22Rv1 (cell line): ENCODE measurements at regions not wholly inside any gene's neighbourhood (a gene's known extent, or its start where the extent isn't known, plus 50 kb on each side); places are given as distances from the start of the nearest gene placed in this dataset.

Experiments
- H3K27ac ChIP-seq: fragments of 450-650 bp; 2 replicates; pipeline ENCODE4 v1.5.1; 2017
- CTCF ChIP-seq: fragments of 450-650 bp; IDR thresholded peaks from 2 replicates; pipeline ENCODE4 v1.5.1; 2017; ENCODE audit warnings: mild to moderate bottlenecking
- ZFX ChIP-seq: fragments of 450-650 bp; IDR thresholded peaks from 2 replicates; pipeline ENCODE4 v1.6.1; 2017; ENCODE audit warnings: antibody characterized with exemption, borderline replicate concordance

GRCh38 chr2:601806-602455, 75.3 kb downstream of the TMEM18 start:
- no peak overlapping the region for H3K27ac ChIP-seq
- TF ChIP-seq ZFX (no peak), CTCF (no peak)

GRCh38 chr2:601387-601698, 75.9 kb downstream of the TMEM18 start:
- no peak for TF ChIP-seq ZFX
- TF ChIP-seq CTCF: no peak
- no peak overlapping the region for H3K27ac ChIP-seq

DNA sequence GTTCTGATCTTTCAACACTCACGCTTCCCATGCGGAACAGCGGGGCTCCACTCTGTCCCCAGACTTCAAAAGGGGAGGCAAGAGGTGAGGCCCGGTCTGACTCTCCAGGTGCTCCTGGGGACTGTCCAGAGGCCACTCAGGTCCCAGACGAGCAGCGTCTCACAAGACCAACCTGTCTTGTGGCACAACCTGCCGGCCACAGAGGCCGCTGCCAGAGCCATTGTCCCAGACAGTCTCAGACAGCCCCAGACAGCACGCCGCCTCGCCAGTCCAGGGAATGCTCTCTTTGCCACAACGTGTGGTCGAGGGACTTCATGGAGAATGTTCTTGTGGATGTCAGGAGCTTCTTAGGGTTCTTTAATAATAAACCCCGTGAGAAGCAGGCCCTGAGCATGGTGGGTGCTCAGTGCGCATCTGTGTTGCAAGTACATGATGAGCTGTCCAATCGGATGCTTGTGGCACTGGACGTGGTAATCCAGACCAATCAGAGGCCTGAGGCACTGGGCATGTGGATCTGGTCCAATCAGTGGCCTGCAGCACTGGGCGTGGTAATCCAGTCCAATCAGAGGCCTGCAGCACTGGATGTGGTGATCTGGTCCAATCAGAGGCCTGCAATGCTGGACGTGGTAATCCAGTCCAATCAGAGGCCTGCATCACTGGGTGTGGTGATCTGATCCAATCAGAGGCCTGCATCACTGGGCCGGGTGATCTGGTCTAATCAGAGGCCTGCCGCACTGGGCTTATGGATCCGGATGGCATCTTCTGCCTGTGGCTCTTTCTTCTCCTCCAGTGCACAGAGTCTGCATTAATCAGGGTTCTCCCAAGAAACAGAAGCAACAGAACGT, 76.4 kb downstream of the TMEM18 start:
- no peak for TF ChIP-seq CTCF
- TF ChIP-seq ZFX: no peak
- H3K27ac ChIP-seq: no peak overlapping the region

GRCh38 chr2:599601-600000, 77.6 kb downstream of the TMEM18 start:
- TF ChIP-seq ZFX: no peak
- TF ChIP-seq CTCF: no peak
- H3K27ac ChIP-seq: no peak overlapping the region

DNA sequence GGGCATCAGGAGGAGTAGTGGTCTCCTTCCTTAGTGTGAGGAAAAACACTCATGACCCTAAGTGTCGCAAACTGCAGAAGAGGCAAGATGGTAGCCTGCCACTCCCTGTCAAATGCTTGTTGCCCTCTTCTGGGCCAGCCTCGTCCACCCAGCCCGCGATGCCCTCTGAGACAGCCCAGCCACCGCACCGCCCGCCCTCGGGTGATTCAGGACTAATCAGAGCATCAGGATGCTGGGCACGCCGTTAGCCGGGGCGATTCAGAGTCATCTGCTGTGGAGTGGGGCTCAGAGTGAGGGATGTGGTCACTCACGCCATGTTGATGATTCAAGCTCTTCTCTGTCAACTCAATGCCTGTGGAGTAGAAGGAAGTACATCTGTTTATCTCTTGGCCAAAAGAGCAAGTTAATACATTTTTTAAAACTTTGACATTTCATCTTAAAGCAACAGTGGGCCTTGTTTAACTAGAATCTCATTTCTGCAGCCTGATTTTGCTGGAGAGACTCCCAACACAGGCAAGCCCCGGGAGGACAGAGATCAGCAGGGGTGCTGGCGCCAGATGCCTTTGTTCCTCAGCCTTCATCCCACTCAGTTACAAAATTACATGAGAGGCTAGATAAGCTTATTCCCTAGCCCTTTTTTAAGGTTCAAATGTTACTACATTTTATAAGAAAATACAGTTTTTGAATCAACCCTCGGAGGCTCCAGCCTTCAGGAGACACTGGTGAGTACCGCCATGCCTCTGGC, 79.0 kb downstream of the TMEM18 start:
- TF ChIP-seq CTCF: no peak
- no peak for TF ChIP-seq ZFX

DNA sequence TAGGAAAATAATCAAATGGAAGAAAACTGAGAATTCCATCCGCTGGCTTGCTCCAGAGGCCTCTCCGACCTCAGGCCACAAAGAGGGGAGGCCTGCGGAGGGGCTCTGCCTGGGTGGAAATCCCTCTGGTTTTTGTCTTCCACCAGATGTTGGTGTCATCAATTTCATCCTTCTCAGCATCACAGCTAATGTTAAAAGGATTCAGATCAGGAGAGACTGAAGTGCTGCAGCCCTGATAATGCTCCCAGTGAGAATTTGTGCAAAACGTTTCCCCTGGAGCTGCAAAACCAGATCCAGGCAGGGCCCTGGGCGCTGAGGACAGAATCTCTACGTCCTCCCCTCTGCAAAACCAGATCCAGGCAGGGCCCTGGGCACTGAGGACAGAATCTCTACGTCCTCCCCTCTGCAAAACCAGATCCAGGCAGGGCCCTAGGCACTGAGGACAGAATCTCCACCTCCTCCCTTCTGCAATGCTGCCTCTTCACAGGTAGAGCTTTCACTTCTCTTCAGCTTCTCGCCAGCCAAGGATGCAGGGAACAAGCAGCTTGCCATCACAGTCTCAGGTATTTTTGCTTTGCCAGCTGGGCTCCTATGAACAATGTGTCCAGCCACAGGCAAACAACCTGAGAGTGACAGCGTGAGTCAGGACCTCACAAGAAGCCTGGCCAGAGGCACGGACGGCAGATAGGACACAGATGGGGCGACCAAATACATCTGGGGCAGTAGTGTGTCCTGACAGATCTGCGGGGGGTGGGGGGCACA, 81.2 kb downstream of the TMEM18 start:
- TF ChIP-seq CTCF: no peak
- TF ChIP-seq ZFX: no peak
- no peak overlapping the region for H3K27ac ChIP-seq

More for the DNA sequence above, 79.0 kb downstream of the TMEM18 start:
- H3K27ac ChIP-seq: no peak overlapping the region
